ENCODE measurements at regions not wholly inside any gene's neighbourhood (a gene's known extent, or its start where the extent isn't known, plus 50 kb on each side); places are given as distances from the start of the nearest gene placed in this dataset.

DNA sequence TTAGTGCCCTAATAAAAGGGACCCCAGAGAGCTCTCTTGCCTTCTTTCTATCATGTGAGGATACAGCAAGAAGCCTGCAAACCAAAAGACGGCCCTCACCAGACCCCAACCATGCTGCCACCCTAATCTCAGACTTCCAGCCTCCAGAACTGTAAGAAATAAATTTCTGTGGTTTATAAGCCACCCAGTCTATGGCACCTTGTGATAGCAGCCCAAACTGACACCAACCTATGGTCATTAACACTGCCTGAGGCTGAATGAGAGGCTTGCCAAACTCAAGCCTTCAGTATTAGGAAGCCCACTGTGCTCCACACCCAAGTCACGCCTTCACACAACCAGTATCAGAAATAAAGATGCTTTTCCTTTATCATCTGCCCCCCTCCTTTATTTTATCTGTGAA is 127.3 kb upstream of the KLF3 start:
- no peak overlapping the region for H3K27ac ChIP-seq
- TF ChIP-seq, protein P1, sequence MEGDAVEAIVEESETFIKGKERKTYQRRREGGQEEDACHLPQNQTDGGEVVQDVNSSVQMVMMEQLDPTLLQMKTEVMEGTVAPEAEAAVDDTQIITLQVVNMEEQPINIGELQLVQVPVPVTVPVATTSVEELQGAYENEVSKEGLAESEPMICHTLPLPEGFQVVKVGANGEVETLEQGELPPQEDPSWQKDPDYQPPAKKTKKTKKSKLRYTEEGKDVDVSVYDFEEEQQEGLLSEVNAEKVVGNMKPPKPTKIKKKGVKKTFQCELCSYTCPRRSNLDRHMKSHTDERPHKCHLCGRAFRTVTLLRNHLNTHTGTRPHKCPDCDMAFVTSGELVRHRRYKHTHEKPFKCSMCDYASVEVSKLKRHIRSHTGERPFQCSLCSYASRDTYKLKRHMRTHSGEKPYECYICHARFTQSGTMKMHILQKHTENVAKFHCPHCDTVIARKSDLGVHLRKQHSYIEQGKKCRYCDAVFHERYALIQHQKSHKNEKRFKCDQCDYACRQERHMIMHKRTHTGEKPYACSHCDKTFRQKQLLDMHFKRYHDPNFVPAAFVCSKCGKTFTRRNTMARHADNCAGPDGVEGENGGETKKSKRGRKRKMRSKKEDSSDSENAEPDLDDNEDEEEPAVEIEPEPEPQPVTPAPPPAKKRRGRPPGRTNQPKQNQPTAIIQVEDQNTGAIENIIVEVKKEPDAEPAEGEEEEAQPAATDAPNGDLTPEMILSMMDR (conservative IDR thresholded peaks at IDR 0.05): no peak
- TF ChIP-seq ZFX (IDR thresholded peaks at IDR 0.05): no peak

DNA sequence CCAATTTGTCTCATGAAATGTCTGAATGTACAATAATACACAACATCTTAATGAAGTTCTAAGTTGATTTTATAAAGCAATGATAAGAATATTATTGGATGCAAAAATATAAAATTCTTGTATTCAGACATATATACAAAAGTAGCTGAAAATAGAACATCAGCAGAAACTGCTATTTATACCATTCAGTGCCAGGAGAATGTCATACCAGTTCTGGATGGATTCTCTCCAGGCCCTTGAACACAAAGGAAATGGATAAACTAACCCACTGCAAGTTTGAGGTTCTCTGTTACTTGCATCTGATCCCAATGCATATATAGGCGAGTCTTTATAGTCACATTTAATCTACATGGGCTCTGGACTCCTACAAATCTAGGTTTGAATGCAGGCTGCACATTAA is 126.3 kb upstream of the KLF3 start:
- no peak overlapping the region for H3K27ac ChIP-seq
- TF ChIP-seq ZFX (IDR thresholded peaks at IDR 0.05): no peak
- TF ChIP-seq, protein P1 (conservative IDR thresholded peaks at IDR 0.05): no peak

DNA sequence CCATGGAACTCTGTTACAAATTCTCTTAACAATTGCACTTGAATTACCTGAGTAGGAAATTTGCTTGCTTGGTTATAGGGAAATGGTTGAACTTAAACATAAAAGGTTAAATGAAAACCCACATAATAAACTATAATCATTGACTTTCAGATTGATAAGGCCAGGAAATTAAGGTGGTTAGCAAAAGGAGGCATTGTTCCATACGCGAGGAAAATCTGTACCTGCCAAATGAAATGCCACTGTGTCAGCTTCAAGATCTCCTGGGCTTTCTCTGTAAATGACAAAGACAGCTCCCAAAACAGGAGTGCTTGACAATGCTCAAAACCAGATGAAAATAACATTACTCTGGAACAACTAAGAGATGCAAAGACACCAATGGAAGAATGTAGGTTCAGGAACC is 125.5 kb upstream of the KLF3 start:
- TF ChIP-seq ZFX (IDR thresholded peaks at IDR 0.05): no peak
- TF ChIP-seq, protein P1 (conservative IDR thresholded peaks at IDR 0.05): no peak

DNA sequence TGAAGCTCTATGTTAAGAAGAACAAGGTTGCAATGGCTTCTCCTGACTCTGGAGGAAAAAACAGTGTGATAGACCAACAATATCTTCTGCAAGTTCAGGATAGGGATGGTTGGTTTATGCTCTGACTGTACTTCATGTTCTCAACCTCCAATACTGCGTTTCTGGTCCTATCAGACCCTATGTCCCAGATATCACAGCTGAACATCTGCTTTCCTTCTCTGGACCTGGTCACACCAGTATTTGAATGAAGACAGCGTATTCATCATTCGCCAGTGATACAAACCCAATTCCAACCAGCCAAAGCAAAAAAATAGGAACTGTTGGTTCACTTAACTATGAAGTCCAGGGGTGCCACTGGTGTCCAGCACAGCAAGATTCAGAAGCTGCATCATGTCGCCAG is 124.5 kb upstream of the KLF3 start:
- TF ChIP-seq, protein P1 (conservative IDR thresholded peaks at IDR 0.05): no peak
- TF ChIP-seq ZFX (IDR thresholded peaks at IDR 0.05): no peak
- no peak overlapping the region for H3K27ac ChIP-seq

More for the DNA sequence above, 125.5 kb upstream of the KLF3 start:
- H3K27ac ChIP-seq: no peak overlapping the region

DNA sequence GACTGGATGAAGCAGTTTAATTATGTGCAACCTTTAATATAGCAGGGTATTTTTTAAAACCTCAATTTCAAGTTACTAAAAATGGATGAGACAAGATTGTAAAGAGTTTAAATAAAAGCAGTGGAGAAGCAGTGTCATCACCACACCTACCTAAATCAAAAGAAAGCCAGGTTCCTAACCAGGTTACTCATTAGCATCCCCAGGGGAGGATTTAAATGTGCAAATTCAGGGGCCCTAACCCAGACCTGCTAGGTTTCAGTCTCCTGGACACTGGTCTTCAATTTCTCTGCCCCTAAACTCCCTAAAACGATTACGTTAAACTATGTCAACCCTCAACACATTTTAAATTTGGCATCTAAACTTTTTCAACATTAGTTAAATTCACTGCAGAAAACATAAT is 116.9 kb upstream of the KLF3 start:
- no peak for TF ChIP-seq ZFX (IDR thresholded peaks at IDR 0.05)
- TF ChIP-seq, protein P1 (conservative IDR thresholded peaks at IDR 0.05): no peak

DNA sequence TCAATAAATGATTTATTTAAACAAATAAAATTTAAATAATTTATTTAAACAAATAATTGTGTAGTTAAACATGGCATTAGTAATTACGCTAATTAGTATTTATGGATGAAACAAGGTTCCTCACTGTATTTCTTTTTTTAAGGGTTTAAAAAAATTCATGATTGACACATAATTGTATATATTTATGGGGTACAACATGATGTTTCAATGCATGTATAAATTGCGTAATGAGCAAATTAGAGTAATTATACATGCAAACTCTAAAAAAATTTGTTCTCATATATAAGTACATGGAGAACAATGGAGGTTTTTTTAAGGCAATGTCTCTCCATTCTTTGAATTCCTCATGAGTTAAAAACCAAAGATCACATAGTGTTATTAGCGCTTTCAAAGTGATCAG is 115.7 kb upstream of the KLF3 start:
- no peak overlapping the region for H3K27ac ChIP-seq
- no peak for TF ChIP-seq ZFX (IDR thresholded peaks at IDR 0.05)
- TF ChIP-seq, protein P1 (conservative IDR thresholded peaks at IDR 0.05): no peak

More for the DNA sequence above, 116.9 kb upstream of the KLF3 start:
- H3K27ac ChIP-seq: no peak overlapping the region

DNA sequence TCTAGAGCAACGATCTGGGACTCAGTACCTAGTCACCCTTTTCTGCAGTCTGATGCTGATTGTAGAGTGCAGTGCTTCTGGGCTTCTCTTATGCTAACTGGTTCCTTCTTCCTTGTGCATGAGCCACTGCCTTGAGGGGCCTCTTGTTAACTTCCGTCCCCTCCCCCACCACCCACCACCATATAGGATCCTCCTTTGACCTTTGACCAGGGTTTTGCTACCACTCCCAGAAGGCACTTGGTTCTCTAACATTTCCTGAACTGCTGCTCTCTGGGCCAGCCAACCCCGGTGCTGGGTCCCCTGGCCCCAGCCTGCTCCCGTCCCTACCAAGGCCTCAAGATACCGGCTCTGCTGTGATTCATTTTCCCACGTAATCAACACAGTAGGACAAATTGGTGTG is 104.6 kb upstream of the KLF3 start:
- TF ChIP-seq, protein P1 (conservative IDR thresholded peaks at IDR 0.05): no peak
- no peak for TF ChIP-seq ZFX (IDR thresholded peaks at IDR 0.05)
- H3K27ac ChIP-seq: no peak overlapping the region

All from C4-2B (cell line).